Lower leg skin (tissue), 3 donors: ENCODE measurements at regions not wholly inside any gene's neighbourhood (a gene's known extent, or its start where the extent isn't known, plus 50 kb on each side); places are given as distances from the start of the nearest gene placed in this dataset.

Experiments used
- POLR2A ChIP-seq, 2 donors: fragments of 450-650 bp; IDR thresholded peaks; one replicate each; pipeline ENCODE4 v1.6.1; 2016 to 2017; ENCODE audit warnings: antibody characterized with exemption in 2 of 2, mild to moderate bottlenecking in 1 of 2, moderate library complexity in 1 of 2
- TF ChIP-seq, protein P1 (sequence below), 3 donors: fragments of 450-650 bp; IDR thresholded peaks; one replicate each; pipeline ENCODE4 v1.5.1; 2016; ENCODE audit warnings: antibody characterized with exemption in 3 of 3, mild to moderate bottlenecking in 3 of 3, moderate library complexity in 2 of 3

GRCh38 chr18:41872206-41872605, 82.8 kb upstream of the PIK3C3 start:
- TF ChIP-seq, protein P1, sequence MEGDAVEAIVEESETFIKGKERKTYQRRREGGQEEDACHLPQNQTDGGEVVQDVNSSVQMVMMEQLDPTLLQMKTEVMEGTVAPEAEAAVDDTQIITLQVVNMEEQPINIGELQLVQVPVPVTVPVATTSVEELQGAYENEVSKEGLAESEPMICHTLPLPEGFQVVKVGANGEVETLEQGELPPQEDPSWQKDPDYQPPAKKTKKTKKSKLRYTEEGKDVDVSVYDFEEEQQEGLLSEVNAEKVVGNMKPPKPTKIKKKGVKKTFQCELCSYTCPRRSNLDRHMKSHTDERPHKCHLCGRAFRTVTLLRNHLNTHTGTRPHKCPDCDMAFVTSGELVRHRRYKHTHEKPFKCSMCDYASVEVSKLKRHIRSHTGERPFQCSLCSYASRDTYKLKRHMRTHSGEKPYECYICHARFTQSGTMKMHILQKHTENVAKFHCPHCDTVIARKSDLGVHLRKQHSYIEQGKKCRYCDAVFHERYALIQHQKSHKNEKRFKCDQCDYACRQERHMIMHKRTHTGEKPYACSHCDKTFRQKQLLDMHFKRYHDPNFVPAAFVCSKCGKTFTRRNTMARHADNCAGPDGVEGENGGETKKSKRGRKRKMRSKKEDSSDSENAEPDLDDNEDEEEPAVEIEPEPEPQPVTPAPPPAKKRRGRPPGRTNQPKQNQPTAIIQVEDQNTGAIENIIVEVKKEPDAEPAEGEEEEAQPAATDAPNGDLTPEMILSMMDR (IDR thresholded peaks at IDR 0.05) = no peak
- no peak for TF ChIP-seq POLR2A (IDR thresholded peaks at IDR 0.05)
